OCI-LY1 (cell line): ENCODE measurements at regions not wholly inside any gene's neighbourhood (a gene's known extent, or its start where the extent isn't known, plus 50 kb on each side); places are given as distances from the start of the nearest gene placed in this dataset.
A peak's percentile ranks its signal among the peaks of the same experiment; 100 is the strongest.

ENCODE experiments used
- H2AFZ ChIP-seq: fragments of 200-600 bp; sonication (generic), shearing (Covaris generic); 2 replicates; pipeline ENCODE4 v1.6.0; 2014; ENCODE audit warnings: antibody characterized with exemption, mild to moderate bottlenecking, low read length
- H3F3A ChIP-seq: fragments of 200-600 bp; sonication (generic), shearing (Covaris generic); 2 replicates; pipeline ENCODE4 v1.6.0; 2014; ENCODE audit warnings: mild to moderate bottlenecking, antibody characterized with exemption, low read length, moderate library complexity; ENCODE audit not compliant: insufficient read depth
- H3K27ac ChIP-seq: fragments of 200-600 bp; sonication (generic); 2 replicates; pipeline ENCODE4 v1.5.1; 2014; ENCODE audit warnings: low read length, mixed run types, mild to moderate bottlenecking, low read depth; ENCODE audit not compliant: poor library complexity, severe bottlenecking
- H3K27me3 ChIP-seq: fragments of 200-600 bp; sonication (generic); 2 replicates; pipeline ENCODE4 v1.6.0; 2014; ENCODE audit warnings: antibody characterized with exemption, mild to moderate bottlenecking, low read length, moderate library complexity; ENCODE audit not compliant: insufficient read depth
- H3K36me3 ChIP-seq: fragments of 200-600 bp; sonication (generic); 2 replicates; pipeline ENCODE4 v1.6.1; 2014; ENCODE audit warnings: mild to moderate bottlenecking, antibody characterized with exemption, low read length, moderate library complexity, mixed read lengths; ENCODE audit not compliant: insufficient read depth
- H3K4me1 ChIP-seq: fragments of 200-600 bp; sonication (generic); 2 replicates; pipeline ENCODE4 v1.5.1; 2014; ENCODE audit warnings: mild to moderate bottlenecking, low read length, moderate library complexity; ENCODE audit not compliant: insufficient read depth, severe bottlenecking
- H3K4me2 ChIP-seq: fragments of 200-600 bp; sonication (generic), shearing (Covaris generic); 2 replicates; pipeline ENCODE4 v1.6.1; 2014; ENCODE audit warnings: low read length
- H3K4me3 ChIP-seq: fragments of 200-600 bp; sonication (generic); 2 replicates; pipeline ENCODE4 v1.5.1; 2014; ENCODE audit warnings: low read length, low read depth, mild to moderate bottlenecking, mixed read lengths; ENCODE audit not compliant: poor library complexity, severe bottlenecking
- H3K79me2 ChIP-seq: fragments of 200-600 bp; shearing (Covaris generic); 2 replicates; pipeline ENCODE4 v1.6.1; 2016; ENCODE audit warnings: mixed run types, low read length, mixed read lengths; ENCODE audit not compliant: insufficient read depth
- H3K9ac ChIP-seq: fragments of 200-600 bp; sonication (generic), shearing (Covaris generic); 2 replicates; pipeline ENCODE4 v1.6.1; 2014; ENCODE audit warnings: mild to moderate bottlenecking, low read length, mixed read lengths
- H3K9me2 ChIP-seq: fragments of 200-600 bp; sonication (generic), shearing (Covaris generic); 2 replicates; pipeline ENCODE4 v1.6.1; 2014; ENCODE audit warnings: low read depth, mild to moderate bottlenecking, low read length, mixed read lengths
- H3K9me3 ChIP-seq: fragments of 200-600 bp; shearing (Covaris generic); 2 replicates; pipeline ENCODE4 v1.6.1; 2014; ENCODE audit warnings: low read length, mixed read lengths
- H4K20me1 ChIP-seq: fragments of 200-600 bp; sonication (generic), shearing (Covaris generic); 2 replicates; pipeline ENCODE4 v1.6.0; 2016; ENCODE audit warnings: mild to moderate bottlenecking, low read length; ENCODE audit not compliant: insufficient read depth
- CTCF ChIP-seq: fragments of 200-600 bp; sonication (generic), shearing (Covaris generic); IDR thresholded peaks from 2 replicates; pipeline ENCODE4 v1.5.1; 2017; ENCODE audit warnings: mild to moderate bottlenecking, antibody characterized with exemption, low read length, moderate library complexity, mixed read lengths
- EZH2 ChIP-seq: fragments of 200-600 bp; sonication (generic), shearing (Covaris generic); IDR thresholded peaks from 2 replicates; pipeline ENCODE4 v1.8.0; 2017; ENCODE audit warnings: borderline replicate concordance, mixed run types, mild to moderate bottlenecking, antibody characterized with exemption, low read length, moderate library complexity, mixed read lengths

DNA sequence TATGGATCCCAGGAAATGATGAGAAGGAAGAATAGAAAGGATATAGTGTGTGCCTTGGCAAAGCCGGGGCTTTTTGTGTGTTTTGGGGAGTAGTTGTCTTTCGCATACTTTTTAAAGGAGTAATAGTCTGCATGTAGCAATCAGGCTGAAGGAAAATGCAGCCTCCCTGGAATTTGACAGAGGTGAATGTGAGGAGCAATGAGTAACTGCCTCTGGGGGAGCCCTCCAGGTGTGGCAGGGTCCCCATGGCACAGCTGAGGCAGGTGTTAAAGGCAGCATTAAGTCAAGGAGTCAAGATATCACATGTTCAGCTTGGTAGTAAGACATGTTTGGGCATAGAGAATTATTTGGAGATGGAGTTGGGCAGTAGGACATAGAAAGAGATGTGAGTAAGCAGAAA is 203.1 kb downstream of the C6orf118 start:
- TF ChIP-seq EZH2 = no peak
- no peaks in the 10 kb centered on the region for H3K4me1 ChIP-seq
- H3K27ac ChIP-seq = no peak overlapping the region
- no peaks in the 10 kb centered on the region for H3F3A ChIP-seq
- no peaks in the 10 kb centered on the region for H3K9me3 ChIP-seq
- H3K4me2 ChIP-seq = no peak overlapping the region
- H3K4me3 ChIP-seq = no peak overlapping the region
- H4K20me1 ChIP-seq = no peaks in the 10 kb centered on the region
- H3K79me2 ChIP-seq = no peaks in the 10 kb centered on the region
- H3K27me3 ChIP-seq = no peaks in the 10 kb centered on the region
- no peak overlapping the region for H3K9ac ChIP-seq
- H3K9me2 ChIP-seq = no peaks in the 10 kb centered on the region
- H3K36me3 ChIP-seq = no peaks in the 10 kb centered on the region
- H2AFZ ChIP-seq = no peak overlapping the region

DNA sequence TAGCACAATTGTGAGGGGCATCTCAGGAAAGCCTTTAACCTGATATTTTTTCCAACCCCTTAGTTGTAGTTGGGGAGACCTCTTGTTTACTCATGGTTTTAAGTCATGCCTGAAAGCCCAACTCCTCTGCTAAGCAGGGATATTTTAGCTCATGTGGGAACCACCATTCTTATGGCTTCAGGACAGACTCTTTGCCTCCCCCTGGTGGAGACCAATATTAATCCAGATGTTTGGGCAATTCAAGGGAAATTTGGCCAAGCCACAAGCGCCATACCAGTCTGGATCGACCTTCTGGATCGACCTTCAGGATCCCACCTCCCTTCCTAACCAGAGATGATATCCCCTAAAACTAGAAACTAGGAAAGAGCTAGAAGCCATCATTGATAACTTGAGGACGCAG is 211.2 kb downstream of the C6orf118 start:
- no peaks in the 10 kb centered on the region for H4K20me1 ChIP-seq
- no peaks in the 10 kb centered on the region for H3K36me3 ChIP-seq
- no peak overlapping the region for H2AFZ ChIP-seq
- H3F3A ChIP-seq = no peaks in the 10 kb centered on the region
- H3K4me1 ChIP-seq = no peaks in the 10 kb centered on the region
- TF ChIP-seq CTCF (peak; percentile 52), EZH2 (no peak)
- H3K79me2 ChIP-seq = no peaks in the 10 kb centered on the region
- H3K9ac ChIP-seq = no peak overlapping the region
- no peak overlapping the region for H3K4me3 ChIP-seq
- H3K9me2 ChIP-seq = no peaks in the 10 kb centered on the region
- H3K27ac ChIP-seq = no peak overlapping the region
- no peaks in the 10 kb centered on the region for H3K9me3 ChIP-seq
- no peaks in the 10 kb centered on the region for H3K27me3 ChIP-seq
- H3K4me2 ChIP-seq = no peak overlapping the region

- TF ChIP-seq CTCF (no peak), EZH2 (no peak)
- Histone ChIP-seq H3K4me1 (no peaks in the 10 kb centered on the region), H3K27me3 (no peaks in the 10 kb centered on the region), H3K36me3 (no peaks in the 10 kb centered on the region), H3K79me2 (no peaks in the 10 kb centered on the region), H4K20me1 (no peaks in the 10 kb centered on the region), H3K4me2 (no peak overlapping the region), H3K9ac (no peak overlapping the region), H3K9me3 (no peaks in the 10 kb centered on the region), H2AFZ (no peak overlapping the region), H3K9me2 (no peaks in the 10 kb centered on the region), H3F3A (no peaks in the 10 kb centered on the region), H3K27ac (no peak overlapping the region), H3K4me3 (no peak overlapping the region)
Observed at GRCh38 chr6:165096868-165097267, 212.5 kb downstream of the C6orf118 start.

GRCh38 chr6:165096209-165096608 is 213.2 kb downstream of the C6orf118 start:
- Histone ChIP-seq H3F3A (no peaks in the 10 kb centered on the region), H3K9me3 (no peaks in the 10 kb centered on the region), H3K9ac (no peak overlapping the region), H2AFZ (no peak overlapping the region), H3K36me3 (no peaks in the 10 kb centered on the region), H3K27me3 (no peaks in the 10 kb centered on the region), H3K4me3 (no peak overlapping the region), H3K27ac (no peak overlapping the region), H3K79me2 (no peaks in the 10 kb centered on the region), H3K4me1 (no peaks in the 10 kb centered on the region), H4K20me1 (no peaks in the 10 kb centered on the region), H3K9me2 (no peaks in the 10 kb centered on the region), H3K4me2 (no peak overlapping the region)
- TF ChIP-seq EZH2 (no peak), CTCF (no peak)
